ENCODE measurements at regions not wholly inside any gene's neighbourhood (a gene's known extent, or its start where the extent isn't known, plus 50 kb on each side); places are given as distances from the start of the nearest gene placed in this dataset.

DNA sequence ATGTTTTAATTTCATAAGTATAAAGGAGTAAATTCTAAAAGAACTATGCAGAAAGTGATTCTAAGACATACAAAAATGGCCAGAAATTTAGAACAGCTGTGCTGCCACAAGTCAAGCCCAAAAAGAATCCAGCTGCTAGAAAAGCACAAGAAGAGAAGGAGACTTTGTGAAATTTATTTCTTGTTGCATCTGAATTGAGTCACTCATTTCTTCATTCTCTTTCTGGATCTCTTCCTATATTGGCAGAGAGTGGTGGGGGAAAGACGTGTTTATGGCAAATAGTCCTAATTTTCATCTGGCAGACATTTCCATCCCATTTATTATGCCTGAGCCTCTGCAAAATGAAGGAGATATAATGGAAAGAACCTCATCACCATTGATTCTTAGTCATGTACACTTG, 139.6 kb upstream of the CTTNBP2NL start:
- H3K56ac ChIP-seq (ENCODE audit: extremely low read depth, insufficient read depth, low read length): no peak overlapping the region
- no peak overlapping the region for H3K18ac ChIP-seq (ENCODE audit: low read depth, low read length)
- CTCF ChIA-PET: no interaction called here
- TF ChIP-seq RFX5 (IDR thresholded peaks at IDR 0.05; ENCODE audit: low read depth, low read length): no peak
- no peak for TF ChIP-seq CEBPB (IDR thresholded peaks at IDR 0.05; ENCODE audit: low read depth, low read length)
- TF ChIP-seq MAZ (IDR thresholded peaks at IDR 0.05; ENCODE audit: borderline replicate concordance, low read depth, low read length): no peak
- TF ChIP-seq RAD21 (IDR thresholded peaks at IDR 0.05; ENCODE audit: low read length): no peak
- no peak for TF ChIP-seq CHD1 (IDR thresholded peaks at IDR 0.05; ENCODE audit: low read depth, low read length)
- TF ChIP-seq POLR2A (IDR thresholded peaks at IDR 0.05; ENCODE audit: low read depth, low read length): no peak
- no peak for TF ChIP-seq FOS (IDR thresholded peaks at IDR 0.05; ENCODE audit: low read depth, low read length)
- TF ChIP-seq MAFK (IDR thresholded peaks at IDR 0.05; ENCODE audit: low read depth, low read length): no peak
- no peak for TF ChIP-seq RCOR1 (IDR thresholded peaks at IDR 0.05; ENCODE audit: insufficient replicate concordance, low read length)
- TF ChIP-seq SMC3 (IDR thresholded peaks at IDR 0.05; ENCODE audit: low read depth, low read length): no peak
- TF ChIP-seq, protein P1, sequence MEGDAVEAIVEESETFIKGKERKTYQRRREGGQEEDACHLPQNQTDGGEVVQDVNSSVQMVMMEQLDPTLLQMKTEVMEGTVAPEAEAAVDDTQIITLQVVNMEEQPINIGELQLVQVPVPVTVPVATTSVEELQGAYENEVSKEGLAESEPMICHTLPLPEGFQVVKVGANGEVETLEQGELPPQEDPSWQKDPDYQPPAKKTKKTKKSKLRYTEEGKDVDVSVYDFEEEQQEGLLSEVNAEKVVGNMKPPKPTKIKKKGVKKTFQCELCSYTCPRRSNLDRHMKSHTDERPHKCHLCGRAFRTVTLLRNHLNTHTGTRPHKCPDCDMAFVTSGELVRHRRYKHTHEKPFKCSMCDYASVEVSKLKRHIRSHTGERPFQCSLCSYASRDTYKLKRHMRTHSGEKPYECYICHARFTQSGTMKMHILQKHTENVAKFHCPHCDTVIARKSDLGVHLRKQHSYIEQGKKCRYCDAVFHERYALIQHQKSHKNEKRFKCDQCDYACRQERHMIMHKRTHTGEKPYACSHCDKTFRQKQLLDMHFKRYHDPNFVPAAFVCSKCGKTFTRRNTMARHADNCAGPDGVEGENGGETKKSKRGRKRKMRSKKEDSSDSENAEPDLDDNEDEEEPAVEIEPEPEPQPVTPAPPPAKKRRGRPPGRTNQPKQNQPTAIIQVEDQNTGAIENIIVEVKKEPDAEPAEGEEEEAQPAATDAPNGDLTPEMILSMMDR (conservative IDR thresholded peaks at IDR 0.05; ENCODE audit: low read depth, low read length): no peak
- TF ChIP-seq, protein P2, sequence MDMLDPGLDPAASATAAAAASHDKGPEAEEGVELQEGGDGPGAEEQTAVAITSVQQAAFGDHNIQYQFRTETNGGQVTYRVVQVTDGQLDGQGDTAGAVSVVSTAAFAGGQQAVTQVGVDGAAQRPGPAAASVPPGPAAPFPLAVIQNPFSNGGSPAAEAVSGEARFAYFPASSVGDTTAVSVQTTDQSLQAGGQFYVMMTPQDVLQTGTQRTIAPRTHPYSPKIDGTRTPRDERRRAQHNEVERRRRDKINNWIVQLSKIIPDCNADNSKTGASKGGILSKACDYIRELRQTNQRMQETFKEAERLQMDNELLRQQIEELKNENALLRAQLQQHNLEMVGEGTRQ (IDR thresholded peaks at IDR 0.05; ENCODE audit: low read depth, low read length): no peak
- TF ChIP-seq NFE2L2 (IDR thresholded peaks at IDR 0.05; ENCODE audit: low read depth, low read length): no peak
- H2AK5ac ChIP-seq (ENCODE audit: low read depth, low read length): no peak overlapping the region
- H3K27ac ChIP-seq (ENCODE audit: insufficient read depth, low read length): no peak overlapping the region
- H4K8ac ChIP-seq (ENCODE audit: low read depth in 2 of 2, low read length in 2 of 2): no peak overlapping the region
- H3K36me3 ChIP-seq (ENCODE audit: control insufficient read depth, insufficient read depth, low read length): no peaks in the 10 kb centered on the region
- dilution Hi-C loops (cut with HindIII; ENCODE audit: low sequenced_read_pairs, unreplicated experiment) (no loop called here), intact Hi-C loops (cut with micrococcal nuclease) (no loop called here), in situ Hi-C loops (cut with MboI; ENCODE audit: low sequenced_read_pairs) (no loop called here)
- ATAC-seq (ENCODE audit: low read depth) (no peak), DNase-seq (no peak)
- no peak overlapping the region for H2BK120ac ChIP-seq (ENCODE audit: low read depth, low read length)
- no peak overlapping the region for H3K4ac ChIP-seq (ENCODE audit: low read depth, low read length)
- H3K9me3 ChIP-seq (ENCODE audit: control insufficient read depth, insufficient read depth, low read length): no peaks in the 10 kb centered on the region
- H3K27me3 ChIP-seq (ENCODE audit: control insufficient read depth, insufficient read depth, low read length): no peaks in the 10 kb centered on the region; the same call in 1 of the 2 replicates
- H2BK5ac ChIP-seq (ENCODE audit: low read depth, low read length, poor library complexity, severe bottlenecking): no peak overlapping the region
- H2AFZ ChIP-seq (replicated peaks; ENCODE audit: low read length, poor library complexity): no peak overlapping the region
- no peak overlapping the region for H4K91ac ChIP-seq (ENCODE audit: insufficient read depth, low read depth, low read length)
- H3K4me2 ChIP-seq (ENCODE audit: low read depth, low read length): no peak overlapping the region
- no peak overlapping the region for H3K9ac ChIP-seq (ENCODE audit: low read depth, low read length)
- H3K9me1 ChIP-seq (ENCODE audit: insufficient read depth, low read length): no peaks in the 10 kb centered on the region
- H3K23ac ChIP-seq (ENCODE audit: low read depth, low read length): no peak overlapping the region
- no peaks in the 10 kb centered on the region for H4K20me1 ChIP-seq (ENCODE audit: insufficient read depth, low read length)
- no peak overlapping the region for H3K14ac ChIP-seq (replicated peaks; ENCODE audit: low read depth, low read length)
- H2AK9ac ChIP-seq (replicated peaks; ENCODE audit: low read depth, low read length, poor library complexity): no peak overlapping the region
- no peak overlapping the region for H2BK20ac ChIP-seq (ENCODE audit: low read depth, low read length)
- no peaks in the 10 kb centered on the region for H3K4me1 ChIP-seq (ENCODE audit: control insufficient read depth, insufficient read depth, low read length)
- H2BK15ac ChIP-seq (ENCODE audit: low read depth, low read length): no peak overlapping the region
- H3K4me3 ChIP-seq (ENCODE audit: insufficient read depth, low read depth, low read length): no peak overlapping the region
- H3K79me1 ChIP-seq (ENCODE audit: low read depth in 1 of 2, low read length in 2 of 2): no peaks in the 10 kb centered on the region
- BruUV-seq (replicated peaks): no TSS peak
- POLR2A ChIA-PET (ENCODE audit: unreplicated experiment): no interaction called here
- no peak overlapping the region for H4K5ac ChIP-seq (ENCODE audit: low read depth, low read length)
- no CpG with 5 or more reads among the region's 1 CpG for WGBS, 2 experiments (ENCODE audit: extremely low coverage in 2 of 2, insufficient read length in 1 of 2)
